B cell (primary cell): ENCODE measurements at regions not wholly inside any gene's neighbourhood (a gene's known extent, or its start where the extent isn't known, plus 50 kb on each side); places are given as distances from the start of the nearest gene placed in this dataset.

Experiments used
- EZH2 ChIP-seq: IDR thresholded peaks from 2 replicates; pipeline ENCODE4 v1.6.1; 2012; ENCODE audit warnings: borderline replicate concordance, low read depth, mild to moderate bottlenecking, moderate library complexity, low read length; ENCODE audit not compliant: insufficient read depth, poor library complexity, severe bottlenecking
- TF ChIP-seq, protein P1 (sequence below): fragments of 200-600 bp; IDR thresholded peaks from one replicate; pipeline ENCODE4 v1.8.0; 2022; ENCODE audit warnings: antibody characterized with exemption, mild to moderate bottlenecking

DNA sequence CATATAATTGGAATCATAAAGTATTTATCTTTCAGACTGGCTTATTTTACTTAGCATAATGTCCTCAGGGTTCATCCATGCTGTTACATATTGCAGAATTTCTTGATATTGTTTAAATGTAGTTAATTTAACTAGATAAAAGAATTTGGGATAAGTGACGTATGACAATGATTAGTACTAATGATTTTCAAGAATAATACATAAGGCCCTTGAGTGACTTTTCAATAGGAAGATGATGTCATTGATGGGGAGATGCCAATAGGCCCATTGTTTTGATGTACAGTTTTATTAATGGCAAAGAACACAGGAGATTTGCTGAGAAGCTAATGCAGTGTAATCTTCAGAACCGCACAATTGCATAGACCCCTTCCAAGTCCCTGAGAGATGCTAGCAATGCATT is 537.4 kb upstream of the PHF14 start:
- TF ChIP-seq, protein P1, sequence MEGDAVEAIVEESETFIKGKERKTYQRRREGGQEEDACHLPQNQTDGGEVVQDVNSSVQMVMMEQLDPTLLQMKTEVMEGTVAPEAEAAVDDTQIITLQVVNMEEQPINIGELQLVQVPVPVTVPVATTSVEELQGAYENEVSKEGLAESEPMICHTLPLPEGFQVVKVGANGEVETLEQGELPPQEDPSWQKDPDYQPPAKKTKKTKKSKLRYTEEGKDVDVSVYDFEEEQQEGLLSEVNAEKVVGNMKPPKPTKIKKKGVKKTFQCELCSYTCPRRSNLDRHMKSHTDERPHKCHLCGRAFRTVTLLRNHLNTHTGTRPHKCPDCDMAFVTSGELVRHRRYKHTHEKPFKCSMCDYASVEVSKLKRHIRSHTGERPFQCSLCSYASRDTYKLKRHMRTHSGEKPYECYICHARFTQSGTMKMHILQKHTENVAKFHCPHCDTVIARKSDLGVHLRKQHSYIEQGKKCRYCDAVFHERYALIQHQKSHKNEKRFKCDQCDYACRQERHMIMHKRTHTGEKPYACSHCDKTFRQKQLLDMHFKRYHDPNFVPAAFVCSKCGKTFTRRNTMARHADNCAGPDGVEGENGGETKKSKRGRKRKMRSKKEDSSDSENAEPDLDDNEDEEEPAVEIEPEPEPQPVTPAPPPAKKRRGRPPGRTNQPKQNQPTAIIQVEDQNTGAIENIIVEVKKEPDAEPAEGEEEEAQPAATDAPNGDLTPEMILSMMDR = no peak
- no peak for TF ChIP-seq EZH2
